Neural progenitor cell (in vitro differentiated cells): ENCODE measurements at regions not wholly inside any gene's neighbourhood (a gene's known extent, or its start where the extent isn't known, plus 50 kb on each side); places are given as distances from the start of the nearest gene placed in this dataset.

ENCODE experiments used
- CTCF ChIP-seq: fragments of 200-600 bp; sonication (generic); IDR thresholded peaks from 2 replicates; pipeline ENCODE4 v1.5.1; 2017; ENCODE audit warnings: antibody characterized with exemption, mild to moderate bottlenecking
- EZH2 ChIP-seq: fragments of 200-600 bp; sonication (generic); IDR thresholded peaks from 2 replicates; pipeline ENCODE4 v1.6.1; 2017; ENCODE audit warnings: antibody characterized with exemption, mild to moderate bottlenecking, moderate library complexity
- EZH2phosphoT487 ChIP-seq: fragments of 200-600 bp; sonication (generic); IDR thresholded peaks from 2 replicates; pipeline ENCODE4 v1.6.1; 2017; ENCODE audit warnings: antibody characterized with exemption

DNA sequence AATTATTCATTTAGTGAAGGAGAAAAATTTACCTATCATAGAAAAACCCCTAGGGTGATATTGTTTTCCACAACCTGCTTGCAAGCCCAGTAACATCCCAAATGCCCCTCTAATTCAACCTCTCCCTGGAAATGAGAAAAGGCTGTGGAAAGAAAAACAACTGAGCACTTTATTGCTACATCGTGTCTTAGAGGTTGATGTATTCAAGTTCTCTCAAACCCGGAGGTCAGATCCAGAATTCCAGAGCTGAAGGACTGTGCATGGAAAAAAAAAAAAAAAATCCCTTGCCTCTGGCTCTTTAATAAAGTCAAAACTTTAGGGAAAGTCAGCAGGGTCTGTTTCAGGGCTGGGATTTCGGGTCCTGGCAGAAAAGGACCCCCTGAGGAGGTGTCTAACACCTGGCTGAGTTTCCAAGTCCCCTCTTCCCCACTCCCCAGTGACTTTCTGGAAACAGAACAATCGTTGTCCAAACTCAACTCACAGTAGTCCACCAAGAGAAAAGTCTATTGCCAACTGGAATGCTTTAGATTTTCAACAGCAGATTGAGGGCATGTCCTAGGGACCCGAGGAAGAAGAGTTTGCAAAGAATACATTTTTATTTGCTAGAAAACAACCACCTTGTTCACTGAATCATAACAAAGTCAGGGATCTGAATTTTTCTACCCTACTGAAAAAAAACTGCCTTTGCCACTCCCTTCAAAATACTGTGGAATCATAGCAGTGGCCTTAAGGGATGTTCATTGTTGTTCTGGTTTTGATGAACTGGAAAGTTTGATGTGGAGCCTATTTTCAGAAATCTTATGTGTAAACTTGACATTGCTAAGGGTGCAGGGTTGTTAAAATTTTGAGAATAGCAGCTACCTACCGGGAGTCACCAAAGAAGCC, 207.5 kb upstream of the ADAMTS9 start:
- no peak for TF ChIP-seq CTCF
- no peak for TF ChIP-seq EZH2phosphoT487
- no peak for TF ChIP-seq EZH2
